Endodermal cell (in vitro differentiated cells): ENCODE measurements at regions not wholly inside any gene's neighbourhood (a gene's known extent, or its start where the extent isn't known, plus 50 kb on each side); places are given as distances from the start of the nearest gene placed in this dataset.

Experiments used
- DNase-seq: peaks from one replicate; pipeline ENCODE4 v3.0.0-alpha.2; 2017
- H3K27ac ChIP-seq: 2 replicates; pipeline ENCODE4 v1.5.1; 2013; ENCODE audit warnings: mild to moderate bottlenecking, low read depth, low read length, moderate library complexity
- H3K27me3 ChIP-seq: 2 replicates; pipeline ENCODE4 v1.6.1; 2013; ENCODE audit warnings: mild to moderate bottlenecking, low read length, moderate library complexity; ENCODE audit not compliant: insufficient read depth, control insufficient read depth, poor library complexity, severe bottlenecking
- H3K36me3 ChIP-seq: 2 replicates; pipeline ENCODE4 v1.7.0; 2013; ENCODE audit warnings: mild to moderate bottlenecking, low read length, moderate library complexity; ENCODE audit not compliant: control insufficient read depth, insufficient read depth
- H3K4me1 ChIP-seq: one replicate; pipeline ENCODE4 v1.7.0; 2013; ENCODE audit warnings: low read length; ENCODE audit not compliant: control insufficient read depth, insufficient read depth
- H3K4me3 ChIP-seq: 2 replicates; pipeline ENCODE4 v1.5.1; 2013; ENCODE audit warnings: mild to moderate bottlenecking, low read length, moderate library complexity
- H3K9ac ChIP-seq: 2 replicates; pipeline ENCODE4 v1.6.1; 2013; ENCODE audit warnings: mild to moderate bottlenecking, low read length, moderate library complexity; ENCODE audit not compliant: poor library complexity, severe bottlenecking; ENCODE audit errors: extremely low read depth
- H3K9me3 ChIP-seq: 2 replicates; pipeline ENCODE4 v1.6.1; 2013; ENCODE audit warnings: mild to moderate bottlenecking, low read length, moderate library complexity; ENCODE audit not compliant: control insufficient read depth
- H3K27ac Mint-ChIP-seq: 2 replicates; pipeline ENCODE4 v1.8.0; 2020; ENCODE audit warnings: mixed read lengths
- H3K27me3 Mint-ChIP-seq: 2 replicates; pipeline ENCODE4 v1.8.0; 2021; ENCODE audit warnings: mild to moderate bottlenecking, mixed read lengths; ENCODE audit not compliant: insufficient read depth
- H3K36me3 Mint-ChIP-seq: 2 replicates; pipeline ENCODE4 v1.8.0; 2020; ENCODE audit warnings: low read depth, mixed read lengths
- H3K4me1 Mint-ChIP-seq: 2 replicates; pipeline ENCODE4 v1.8.0; 2020; ENCODE audit warnings: mixed read lengths
- H3K4me3 Mint-ChIP-seq: 2 replicates; pipeline ENCODE4 v1.8.0; 2020; ENCODE audit warnings: mild to moderate bottlenecking, moderate library complexity, mixed read lengths
- H3K9me3 Mint-ChIP-seq: 2 replicates; pipeline ENCODE4 v1.8.0; 2020; ENCODE audit warnings: mild to moderate bottlenecking, mixed read lengths
- WGBS, 2 experiments: methylation state at CpG; one replicate each; pipeline versions ENCODE4 v1.1.5 to v1.1.7; 2013; ENCODE audit warnings: missing lambda C conversion rate in 2 of 2, mixed read lengths in 1 of 2; ENCODE audit not compliant: insufficient coverage in 1 of 2, insufficient read length in 1 of 2; 5-methylcytosine and 5-hydroxymethylcytosine counted together
- TF ChIP-seq, protein P1 (sequence below): fragments of 200-600 bp; sonication (generic); conservative IDR thresholded peaks from 2 replicates; pipeline ENCODE4 v1.5.0; 2021; ENCODE audit warnings: antibody characterized with exemption, mild to moderate bottlenecking

DNA sequence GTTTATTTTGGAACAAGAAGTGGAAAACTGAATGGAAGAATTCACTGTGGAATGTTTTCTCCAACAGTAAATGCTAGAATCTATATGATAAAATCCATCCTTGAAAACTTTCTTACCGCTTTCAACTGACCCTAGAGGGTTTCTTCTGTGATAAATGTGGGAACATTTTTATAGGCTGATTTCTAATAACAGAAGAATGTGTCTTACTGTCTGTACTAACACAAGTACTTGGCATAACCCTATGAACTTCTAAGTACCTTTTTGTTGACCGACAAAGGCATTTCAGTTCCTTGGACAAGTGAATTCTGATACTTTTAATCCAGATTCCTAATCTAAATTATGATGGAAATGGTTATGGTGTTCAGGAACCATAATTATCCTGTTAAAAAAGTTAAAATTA lies 1109.7 kb upstream of the FLRT2 start:
- no peak overlapping the region for H3K27ac Mint-ChIP-seq
- H3K4me3 Mint-ChIP-seq = no peak overlapping the region

GRCh38 chr14:84421621-84422020 lies 1108.3 kb upstream of the FLRT2 start:
- H3K9ac ChIP-seq = no peak overlapping the region
- no peaks in the 10 kb centered on the region for H3K36me3 ChIP-seq
- TF ChIP-seq, protein P1, sequence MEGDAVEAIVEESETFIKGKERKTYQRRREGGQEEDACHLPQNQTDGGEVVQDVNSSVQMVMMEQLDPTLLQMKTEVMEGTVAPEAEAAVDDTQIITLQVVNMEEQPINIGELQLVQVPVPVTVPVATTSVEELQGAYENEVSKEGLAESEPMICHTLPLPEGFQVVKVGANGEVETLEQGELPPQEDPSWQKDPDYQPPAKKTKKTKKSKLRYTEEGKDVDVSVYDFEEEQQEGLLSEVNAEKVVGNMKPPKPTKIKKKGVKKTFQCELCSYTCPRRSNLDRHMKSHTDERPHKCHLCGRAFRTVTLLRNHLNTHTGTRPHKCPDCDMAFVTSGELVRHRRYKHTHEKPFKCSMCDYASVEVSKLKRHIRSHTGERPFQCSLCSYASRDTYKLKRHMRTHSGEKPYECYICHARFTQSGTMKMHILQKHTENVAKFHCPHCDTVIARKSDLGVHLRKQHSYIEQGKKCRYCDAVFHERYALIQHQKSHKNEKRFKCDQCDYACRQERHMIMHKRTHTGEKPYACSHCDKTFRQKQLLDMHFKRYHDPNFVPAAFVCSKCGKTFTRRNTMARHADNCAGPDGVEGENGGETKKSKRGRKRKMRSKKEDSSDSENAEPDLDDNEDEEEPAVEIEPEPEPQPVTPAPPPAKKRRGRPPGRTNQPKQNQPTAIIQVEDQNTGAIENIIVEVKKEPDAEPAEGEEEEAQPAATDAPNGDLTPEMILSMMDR = no peak
- no peak overlapping the region for H3K27ac ChIP-seq
- no peaks in the 10 kb centered on the region for H3K27me3 ChIP-seq
- Mint-ChIP-seq H3K27me3 (no peaks in the 10 kb centered on the region), H3K4me1 (peaks cover 2% of the 10 kb centered on the region), H3K27ac (no peak overlapping the region), H3K9me3 (no peaks in the 10 kb centered on the region), H3K36me3 (no peaks in the 10 kb centered on the region), H3K4me3 (no peak overlapping the region)
- H3K4me3 ChIP-seq = no peak overlapping the region
- no peak for DNase-seq
- no peaks in the 10 kb centered on the region for H3K4me1 ChIP-seq
- H3K9me3 ChIP-seq = peaks cover 6% of the 10 kb centered on the region

More for the DNA sequence above, 1109.7 kb upstream of the FLRT2 start:
- no peak for DNase-seq
- peaks cover 6% of the 10 kb centered on the region for H3K9me3 ChIP-seq
- no peak overlapping the region for H3K9ac ChIP-seq
- no peak overlapping the region for H3K27ac ChIP-seq
- Mint-ChIP-seq H3K27me3 (no peaks in the 10 kb centered on the region), H3K36me3 (no peaks in the 10 kb centered on the region), H3K4me1 (peaks cover 2% of the 10 kb centered on the region), H3K9me3 (no peaks in the 10 kb centered on the region)
- H3K27me3 ChIP-seq = no peaks in the 10 kb centered on the region
- no peak overlapping the region for H3K4me3 ChIP-seq
- no peaks in the 10 kb centered on the region for H3K36me3 ChIP-seq
- TF ChIP-seq, protein P1 = no peak
- 90% methylated on average over 2 of the region's 2 CpGs; no CpG with 5 or more reads in 1 of the 2 experiments for WGBS, 2 experiments
- no peaks in the 10 kb centered on the region for H3K4me1 ChIP-seq

- no peak overlapping the region for H3K27ac ChIP-seq
- H3K36me3 ChIP-seq = no peaks in the 10 kb centered on the region
- TF ChIP-seq, protein P1 = no peak
- H3K4me3 ChIP-seq = no peak overlapping the region
- Mint-ChIP-seq H3K4me3 (no peak overlapping the region), H3K27me3 (no peaks in the 10 kb centered on the region), H3K27ac (no peak overlapping the region), H3K36me3 (no peaks in the 10 kb centered on the region), H3K4me1 (no peaks in the 10 kb centered on the region), H3K9me3 (no peaks in the 10 kb centered on the region)
- WGBS, 2 experiments = 90% methylated on average over 1 of the region's 2 CpGs; no CpG with 5 or more reads in 1 of the 2 experiments
- H3K9me3 ChIP-seq = no peaks in the 10 kb centered on the region
- DNase-seq = no peak
- no peak overlapping the region for H3K9ac ChIP-seq
- no peaks in the 10 kb centered on the region for H3K4me1 ChIP-seq
- no peaks in the 10 kb centered on the region for H3K27me3 ChIP-seq
Measured at GRCh38 chr14:84425968-84426367, 1104.0 kb upstream of the FLRT2 start.
